CD14-positive monocyte (primary cell): ENCODE measurements at regions not wholly inside any gene's neighbourhood (a gene's known extent, or its start where the extent isn't known, plus 50 kb on each side); places are given as distances from the start of the nearest gene placed in this dataset.

Experiments used
- DNase-seq, 3 donors: peaks; one replicate each; pipeline ENCODE4 v3.0.0-alpha.2; 2011 to 2022
- H2AFZ ChIP-seq: 2 replicates; pipeline ENCODE4 v1.6.0; 2012; ENCODE audit warnings: mild to moderate bottlenecking, low read depth, low read length, inconsistent platforms; ENCODE audit not compliant: insufficient read depth, poor library complexity, severe bottlenecking
- H3K27ac ChIP-seq, 2 donors: 1 replicate in 1 of 2; 2 replicates in 1 of 2; pipeline ENCODE4 v1.5.1; 2012 to 2013; ENCODE audit warnings: low read length in 2 of 2, control low read depth in 1 of 2, inconsistent platforms in 1 of 2, low read depth in 1 of 2, mild to moderate bottlenecking in 1 of 2
- H3K27me3 ChIP-seq, 2 donors: one replicate each; pipeline versions ENCODE4 v1.6.0 to v1.6.1; 2011 to 2013; ENCODE audit warnings: low read length in 2 of 2; ENCODE audit not compliant: control insufficient read depth in 2 of 2, insufficient read depth in 2 of 2
- H3K36me3 ChIP-seq, 2 donors: replicated peaks in 1 of 2; 1 replicate in 1 of 2; 2 replicates in 1 of 2; pipeline versions ENCODE4 v1.5.1 to v1.6.1; 2012 to 2013; ENCODE audit warnings: low read length in 2 of 2, control low read depth in 1 of 2, inconsistent platforms in 1 of 2, mild to moderate bottlenecking in 1 of 2; ENCODE audit not compliant: insufficient read depth in 2 of 2, control insufficient read depth in 1 of 2
- H3K4me1 ChIP-seq, 2 donors: 1 replicate in 1 of 2; 2 replicates in 1 of 2; pipeline versions ENCODE4 v1.5.1 to v1.6.1; 2012 to 2013; ENCODE audit warnings: low read length in 2 of 2, control low read depth in 1 of 2, inconsistent platforms in 1 of 2, mild to moderate bottlenecking in 1 of 2, moderate library complexity in 1 of 2; ENCODE audit not compliant: insufficient read depth in 2 of 2, control insufficient read depth in 1 of 2
- H3K4me2 ChIP-seq: replicated peaks from 2 replicates; pipeline ENCODE3; 2012; ENCODE audit warnings: low read length, moderate library complexity, mild to moderate bottlenecking; ENCODE audit not compliant: poor library complexity, severe bottlenecking; ENCODE audit errors: extremely low read depth
- H3K4me3 ChIP-seq, 3 experiments: fragments of 200-600 bp in 1 of 3; sonication (generic) in 1 of 3; replicated peaks in 1 of 3; 1 replicate in 2 of 3; 2 replicates in 1 of 3; pipeline ENCODE4 v1.5.1; 2011 to 2013; ENCODE audit warnings: low read length in 3 of 3, mild to moderate bottlenecking in 3 of 3, control low read depth in 2 of 3, low read depth in 2 of 3, inconsistent platforms in 1 of 3, moderate library complexity in 1 of 3
- H3K79me2 ChIP-seq: 2 replicates; pipeline ENCODE4 v1.6.0; 2012; ENCODE audit warnings: mild to moderate bottlenecking, control low read depth, inconsistent platforms, low read length, moderate library complexity; ENCODE audit not compliant: insufficient read depth
- H3K9ac ChIP-seq: 2 replicates; pipeline ENCODE4 v1.6.0; 2017; ENCODE audit warnings: low read length, mild to moderate bottlenecking; ENCODE audit not compliant: insufficient read depth, poor library complexity, severe bottlenecking
- H3K9me3 ChIP-seq, 2 donors: replicated peaks in 1 of 2; 1 replicate in 1 of 2; 2 replicates in 1 of 2; pipeline versions ENCODE4 v1.5.1 to v1.6.1; 2012 to 2013; ENCODE audit warnings: low read length in 2 of 2, control low read depth in 1 of 2; ENCODE audit not compliant: control insufficient read depth in 1 of 2, insufficient read depth in 1 of 2
- H4K20me1 ChIP-seq: 2 replicates; pipeline ENCODE4 v1.6.0; 2012; ENCODE audit warnings: mild to moderate bottlenecking, low read length, control low read depth, moderate library complexity; ENCODE audit not compliant: insufficient read depth
- H3K27ac Mint-ChIP-seq, 7 donors: one replicate each; pipeline ENCODE4 v1.8.0; 2020; ENCODE audit warnings: mild to moderate bottlenecking in 7 of 7, mixed read lengths in 7 of 7, moderate library complexity in 6 of 7, inconsistent platforms in 2 of 7
- H3K27me3 Mint-ChIP-seq, 3 donors: one replicate each; pipeline ENCODE4 v1.8.0; 2021 to 2022; ENCODE audit warnings: low read depth in 3 of 3, mild to moderate bottlenecking in 3 of 3, mixed read lengths in 3 of 3, moderate library complexity in 3 of 3, inconsistent platforms in 1 of 3
- H3K36me3 Mint-ChIP-seq, 2 donors: one replicate each; pipeline ENCODE4 v1.8.0; 2020; ENCODE audit warnings: mixed read lengths in 2 of 2, inconsistent platforms in 1 of 2, mild to moderate bottlenecking in 1 of 2
- H3K4me1 Mint-ChIP-seq: one replicate; pipeline ENCODE4 v1.8.0; 2020; ENCODE audit warnings: mild to moderate bottlenecking, mixed read lengths
- H3K4me3 Mint-ChIP-seq, 2 donors: one replicate each; pipeline ENCODE4 v1.8.0; 2020; ENCODE audit warnings: mild to moderate bottlenecking in 2 of 2, mixed read lengths in 2 of 2, moderate library complexity in 1 of 2
- H3K9me3 Mint-ChIP-seq, 7 donors: one replicate each; pipeline ENCODE4 v1.8.0; 2020 to 2022; ENCODE audit warnings: mixed read lengths in 7 of 7, mild to moderate bottlenecking in 6 of 7, moderate library complexity in 6 of 7, inconsistent platforms in 2 of 7
- CTCF ChIP-seq: fragments of 200-600 bp; IDR thresholded peaks from one replicate; pipeline ENCODE4 v1.8.0; 2022; ENCODE audit warnings: antibody characterized with exemption, mild to moderate bottlenecking
- WGBS: methylation state at CpG from one replicate; pipeline ENCODE4 v1.1.5; 2013; ENCODE audit warnings: missing lambda C conversion rate; ENCODE audit not compliant: insufficient coverage; 5-methylcytosine and 5-hydroxymethylcytosine counted together
- intact Hi-C, 2 donors: fragments of 100-400 bp; cut with micrococcal nuclease; formaldehyde crosslinking; loops; one replicate each; pipeline versions ENCODE4 v1.15.0 to v1.15.1; 2023

DNA sequence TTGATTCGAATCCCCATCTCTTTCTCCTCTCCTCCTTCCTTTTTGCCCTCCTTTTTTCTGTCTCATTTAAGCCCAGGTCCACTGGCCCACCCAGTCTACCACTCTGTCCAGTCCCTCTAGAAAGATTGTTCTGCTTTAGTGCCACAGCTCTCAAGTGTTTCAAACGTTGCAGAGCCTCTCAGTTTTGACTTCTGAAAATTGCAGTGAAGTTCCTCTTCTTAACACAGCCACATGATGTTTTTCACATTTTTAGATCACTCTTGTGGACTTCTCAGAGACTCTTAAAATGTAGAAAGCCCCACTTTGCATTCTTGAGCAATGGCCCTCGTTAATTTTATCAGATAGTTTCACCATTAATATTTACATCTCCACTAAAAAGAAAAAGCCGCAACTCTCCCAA is 253.1 kb downstream of the HAPSTR1 start:
- no peak for DNase-seq
- Histone ChIP-seq H3K27me3 (no peaks in the 10 kb centered on the region), H3K4me1 (peaks cover 0 to 3% of the 10 kb centered on the region in 2 donors), H3K4me3 (no peak overlapping the region), H3K79me2 (no peaks in the 10 kb centered on the region), H2AFZ (no peak overlapping the region), H3K9ac (no peak overlapping the region), H3K4me2 (no peak overlapping the region), H3K9me3 (no peaks in the 10 kb centered on the region), H3K27ac (no peak overlapping the region), H3K36me3 (no peaks in the 10 kb centered on the region), H4K20me1 (no peaks in the 10 kb centered on the region)
- peaks cover 1 to 4% (median 2%) of the 10 kb centered on the region in 3 donors for H3K27me3 Mint-ChIP-seq
- WGBS, result 0% methylated on average over 1 of the region's 4 CpGs
- H3K27ac Mint-ChIP-seq, result peak overlapping the region in 3 of 7 donors; percentile 2 to 39 (median 14)
- H3K36me3 Mint-ChIP-seq, result no peaks in the 10 kb centered on the region
- no peak for TF ChIP-seq CTCF
- peaks cover 0 to 3% (median 2%) of the 10 kb centered on the region in 7 donors for H3K9me3 Mint-ChIP-seq
- peaks cover 2% of the 10 kb centered on the region for H3K4me1 Mint-ChIP-seq
- H3K4me3 Mint-ChIP-seq, result no peak overlapping the region
- intact Hi-C loops, result no loop called here

- H3K4me2 ChIP-seq, result no peak overlapping the region
- Mint-ChIP-seq H3K9me3 (peaks cover 2 to 6% (median 5%) of the 10 kb centered on the region in 7 donors), H3K27ac (no peak overlapping the region), H3K4me3 (no peak overlapping the region), H3K36me3 (no peaks in the 10 kb centered on the region), H3K27me3 (peaks cover 1 to 2% (median 2%) of the 10 kb centered on the region in 3 donors), H3K4me1 (peaks cover 2% of the 10 kb centered on the region)
- H3K4me1 ChIP-seq, result peaks cover 0 to 3% of the 10 kb centered on the region in 2 donors
- no peak overlapping the region for H3K4me3 ChIP-seq
- H3K27me3 ChIP-seq, result no peaks in the 10 kb centered on the region
- peaks cover 0 to 2% of the 10 kb centered on the region in 2 donors for H3K9me3 ChIP-seq
- H3K79me2 ChIP-seq, result no peaks in the 10 kb centered on the region
- no peak overlapping the region for H3K27ac ChIP-seq
- intact Hi-C loops, result no loop called here
- DNase-seq, result no peak
- no peak overlapping the region for H3K9ac ChIP-seq
- no peaks in the 10 kb centered on the region for H4K20me1 ChIP-seq
- no peak for TF ChIP-seq CTCF
- H3K36me3 ChIP-seq, result no peaks in the 10 kb centered on the region
- no peak overlapping the region for H2AFZ ChIP-seq
- 29% methylated on average over 6 of the region's 9 CpGs for WGBS
These were observed 253.6 kb downstream of the HAPSTR1 start for GRCh38 chr16:9345046-9345445.
